ENCODE measurements at regions not wholly inside any gene's neighbourhood (a gene's known extent, or its start where the extent isn't known, plus 50 kb on each side); places are given as distances from the start of the nearest gene placed in this dataset.
A peak's percentile ranks its signal among the peaks of the same experiment; 100 is the strongest.

- DNase-seq, result no peak
These were observed 893.8 kb upstream of the CELF4 start for GRCh38 chr18:38459131-38459994.

- DNase-seq, result no peak
These were observed 893.1 kb upstream of the CELF4 start for GRCh38 chr18:38458698-38459097.

DNA sequence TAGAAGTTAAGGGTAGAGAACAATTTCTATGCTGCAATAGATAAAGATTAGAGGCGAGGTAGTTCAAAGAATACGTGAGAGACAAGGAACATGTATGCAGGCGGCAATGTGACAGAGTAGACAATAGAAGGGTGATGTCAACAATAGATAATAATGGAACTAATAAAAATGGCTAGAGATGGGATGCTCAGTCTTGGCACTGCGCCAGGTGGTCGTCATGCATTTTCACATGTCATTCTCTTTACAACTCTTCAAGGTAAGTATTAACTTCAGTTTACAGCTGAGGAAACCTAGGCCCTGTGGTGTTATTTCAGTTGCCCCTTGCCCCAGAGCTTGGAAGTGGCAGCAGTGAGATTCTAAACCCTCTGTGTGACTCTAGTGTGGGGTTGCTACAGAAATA is 890.7 kb upstream of the CELF4 start:
- no peak for DNase-seq

DNA sequence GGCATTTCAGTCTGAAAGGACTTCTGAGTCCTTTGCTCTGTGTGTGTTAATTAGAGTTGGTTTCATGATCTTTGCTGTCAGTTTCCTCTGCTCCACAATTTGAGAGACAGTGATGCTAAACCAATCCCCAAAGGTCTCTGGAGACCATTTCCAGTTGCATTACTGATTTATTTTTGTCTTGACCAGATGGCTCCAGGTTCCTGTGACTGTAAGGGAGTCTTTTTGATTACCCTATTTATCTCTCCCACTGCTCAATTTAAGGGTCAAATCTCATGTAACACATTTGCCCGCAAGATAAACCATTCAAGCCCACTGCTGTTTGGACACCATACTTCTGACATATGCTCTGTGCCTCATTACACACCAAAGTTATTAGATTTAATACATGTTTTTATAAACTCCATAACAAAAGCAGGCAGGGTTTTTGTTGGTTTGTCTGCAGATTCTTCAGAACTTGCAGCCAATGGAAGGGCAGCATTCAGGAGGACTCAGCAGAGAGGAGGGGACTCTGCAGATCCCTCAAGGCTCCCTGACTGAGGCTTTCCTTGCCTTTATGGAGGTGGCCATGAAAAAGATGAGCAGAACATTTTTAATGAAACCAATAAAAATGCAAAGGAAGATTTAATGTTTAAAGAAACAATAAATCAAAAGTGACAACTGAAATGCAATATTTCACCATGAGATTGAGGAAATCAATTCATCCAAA is 889.3 kb upstream of the CELF4 start:
- DNase-seq, result peak; percentile 31

DNA sequence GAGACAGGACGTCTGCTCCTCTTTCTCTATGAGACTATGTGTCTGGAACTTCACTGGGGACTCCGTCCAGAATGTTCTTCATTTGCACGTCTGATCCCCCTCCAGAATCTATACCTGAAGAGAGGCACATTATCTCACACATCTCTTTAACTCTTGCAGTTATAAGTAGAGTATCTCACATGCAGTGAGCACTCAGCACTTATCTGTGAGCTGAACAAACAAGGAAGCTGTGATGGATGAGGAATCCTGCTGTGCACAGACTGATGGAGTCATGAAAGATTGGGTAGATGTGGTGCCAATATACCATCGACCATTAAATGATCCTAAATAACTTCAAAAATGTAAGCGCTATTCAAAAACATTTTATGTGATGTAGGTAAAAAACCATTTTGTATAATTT is 888.3 kb upstream of the CELF4 start:
- DNase-seq, result no peak

- DNase-seq, result no peak
These were observed 885.3 kb upstream of the CELF4 start for GRCh38 chr18:38450876-38451275.

GRCh38 chr18:38445804-38446145 is 880.2 kb upstream of the CELF4 start:
- DNase-seq, result no peak

DNA sequence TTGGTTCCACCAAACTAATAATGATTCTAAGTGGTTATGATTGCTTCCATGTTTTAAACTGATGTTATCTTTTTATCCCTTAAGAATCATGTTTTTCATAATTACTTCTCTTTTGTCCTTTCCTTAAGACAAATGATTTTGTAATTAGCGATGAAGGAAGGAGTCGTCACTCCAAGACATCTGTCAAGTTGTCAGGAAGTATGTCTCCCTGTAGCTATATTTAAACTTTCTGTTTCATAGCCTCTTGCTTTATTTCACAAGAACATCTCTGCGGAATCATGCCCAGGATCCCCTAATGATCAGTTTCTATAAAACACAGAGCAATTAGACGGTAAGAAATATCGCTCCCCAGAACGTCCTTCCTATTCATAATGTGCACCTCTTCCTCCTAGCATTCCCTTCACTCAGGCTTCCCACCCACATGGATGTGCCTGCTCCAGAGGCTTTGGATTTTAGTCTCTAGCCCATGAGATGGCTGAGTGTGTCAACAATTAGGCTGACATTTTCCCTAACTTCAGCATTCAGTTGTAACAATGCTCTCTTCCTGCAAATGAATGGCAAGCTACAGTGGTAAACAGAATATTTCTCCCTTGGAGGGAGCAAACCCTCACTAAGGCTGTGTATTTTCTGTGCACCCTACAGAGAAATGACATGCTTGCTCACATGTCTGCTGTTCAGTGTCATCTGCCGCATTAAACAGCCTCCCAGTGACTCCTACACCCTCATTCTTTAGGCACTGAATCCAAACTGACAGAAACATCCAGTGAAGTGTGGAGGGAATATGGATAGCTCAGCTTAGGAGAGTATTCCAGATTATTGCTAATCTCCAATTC is 879.6 kb upstream of the CELF4 start:
- no peak for DNase-seq

- no peak for DNase-seq
These were observed 862.1 kb upstream of the CELF4 start for GRCh38 chr18:38427736-38428135.

GRCh38 chr18:38427234-38427633 is 861.6 kb upstream of the CELF4 start:
- no peak for DNase-seq

DNA sequence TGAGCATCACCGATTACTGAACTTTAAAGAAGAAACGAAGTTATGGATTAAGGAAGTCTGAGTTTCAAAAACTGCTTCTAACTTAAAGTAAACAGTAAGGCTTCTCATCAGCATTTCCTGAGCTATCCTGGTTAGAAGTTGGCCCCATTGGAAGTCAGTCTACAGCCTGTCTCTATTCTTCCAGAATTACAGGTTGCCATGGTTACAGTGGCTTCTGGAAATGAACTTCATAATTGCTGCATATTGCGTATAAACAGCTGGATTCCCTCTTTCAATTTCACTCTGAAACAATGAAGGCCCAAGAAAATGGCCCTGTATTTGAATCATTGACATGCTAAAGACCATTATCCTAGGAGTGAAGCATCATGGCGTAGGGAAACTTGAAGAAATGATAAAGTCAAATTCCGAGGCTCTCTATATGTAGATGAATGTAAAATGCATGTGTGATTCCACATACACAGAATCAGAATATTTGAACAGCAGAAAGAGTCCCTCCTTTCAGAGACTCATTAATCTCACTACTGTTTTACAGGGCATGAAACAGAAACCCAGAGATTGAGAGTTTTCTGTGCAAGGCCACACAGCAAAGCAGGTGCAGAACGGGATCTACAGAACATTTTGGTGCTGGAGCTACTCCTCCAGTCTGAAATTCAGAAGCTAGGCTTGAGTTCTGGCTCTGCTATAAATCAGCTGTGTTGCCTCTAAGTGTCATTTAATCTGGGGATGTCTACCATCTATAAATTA is 856.4 kb upstream of the CELF4 start:
- no peak for DNase-seq

DNA sequence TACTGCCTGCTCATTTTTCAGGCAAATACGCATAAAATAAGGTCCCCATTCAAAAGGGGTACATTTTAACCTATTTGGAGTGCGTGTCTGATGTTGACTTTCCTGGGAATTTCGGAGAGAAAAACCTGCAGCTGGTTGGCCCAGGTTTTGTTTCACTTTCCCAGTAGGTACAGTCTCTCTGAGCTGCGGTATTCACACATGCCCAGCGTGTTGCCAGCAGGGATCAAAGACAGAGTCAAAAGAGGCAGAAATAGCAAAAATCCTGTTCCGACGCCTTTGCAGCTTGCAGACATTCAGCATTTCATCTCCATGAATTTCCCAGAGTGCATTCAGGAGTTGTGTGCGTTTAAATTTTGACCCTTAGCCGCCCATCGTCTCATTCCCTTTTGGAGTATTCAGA is 855.4 kb upstream of the CELF4 start:
- no peak for DNase-seq

GRCh38 chr18:38420611-38421010 is 855.0 kb upstream of the CELF4 start:
- DNase-seq, result no peak

DNA sequence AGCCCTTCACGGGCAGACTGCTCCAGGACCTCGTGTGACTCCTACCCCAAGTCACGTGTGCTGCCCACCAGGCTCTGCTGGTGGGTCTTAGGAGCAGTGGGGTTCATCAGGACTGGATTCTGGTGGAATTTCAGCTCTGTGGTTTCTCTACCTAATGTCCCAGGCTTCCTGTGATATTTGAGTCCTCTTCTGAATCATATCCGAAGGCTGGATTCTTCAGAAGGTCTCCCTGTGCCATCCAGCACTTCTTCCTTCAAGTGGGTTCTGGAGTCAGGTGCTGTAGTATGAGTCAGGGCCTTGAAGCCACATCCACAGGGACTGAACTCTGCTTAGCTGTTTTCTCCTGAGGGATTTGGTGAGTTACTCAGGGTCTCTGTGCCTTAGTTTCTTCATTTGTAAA is 850.2 kb upstream of the CELF4 start:
- no peak for DNase-seq

- no peak for DNase-seq
These were observed 847.6 kb upstream of the CELF4 start for GRCh38 chr18:38413193-38413592.

- DNase-seq, result no peak
These were observed 841.0 kb upstream of the CELF4 start for GRCh38 chr18:38406607-38407006.

DNA sequence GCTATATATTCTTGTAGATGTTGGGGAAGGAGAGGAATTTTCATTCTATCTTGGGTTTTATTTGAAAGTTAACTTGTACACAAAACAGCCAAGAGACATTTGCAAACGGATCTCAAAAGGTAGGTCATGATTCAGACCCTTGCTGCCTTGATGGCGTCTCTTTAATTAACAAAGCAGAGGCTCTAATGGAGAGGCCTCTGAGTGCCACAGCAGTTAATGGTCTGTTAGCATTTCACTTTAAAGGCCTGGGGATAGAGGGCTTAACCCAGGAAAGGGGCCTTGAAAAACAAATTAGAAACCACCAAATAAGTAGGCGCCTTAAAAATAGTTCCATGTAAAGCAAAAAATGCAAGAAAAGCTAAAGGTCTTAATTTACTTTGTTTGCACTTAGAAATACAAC is 836.9 kb upstream of the CELF4 start:
- DNase-seq, result no peak

DNA sequence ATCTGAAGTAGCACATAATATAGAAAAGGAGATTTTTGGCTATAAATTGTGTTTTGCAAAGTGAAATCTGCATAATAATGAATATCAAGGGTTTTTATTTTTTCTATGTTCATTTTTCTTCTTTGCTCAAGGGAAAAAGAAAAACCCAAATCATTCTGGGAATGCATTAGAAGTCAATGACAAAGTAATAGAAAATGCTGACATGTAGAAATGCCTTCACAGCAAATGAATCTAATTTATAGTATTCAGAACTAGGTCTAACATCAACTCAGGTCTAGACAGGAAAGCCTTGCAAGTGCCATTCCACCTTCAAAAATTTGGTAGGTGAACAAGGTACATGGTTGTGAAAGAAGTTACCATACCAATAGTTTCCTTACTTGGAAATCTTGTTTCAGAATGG is 831.5 kb upstream of the CELF4 start:
- no peak for DNase-seq

- DNase-seq, result no peak
These were observed 820.5 kb upstream of the CELF4 start for GRCh38 chr18:38386146-38386545.

- no peak for DNase-seq
These were observed 804.4 kb upstream of the CELF4 start for GRCh38 chr18:38369772-38370690.

GRCh38 chr18:38368886-38369285 is 803.3 kb upstream of the CELF4 start:
- no peak for DNase-seq

- no peak for DNase-seq
These were observed 802.6 kb upstream of the CELF4 start for GRCh38 chr18:38368246-38368645.
